ENCODE measurements at regions not wholly inside any gene's neighbourhood (a gene's known extent, or its start where the extent isn't known, plus 50 kb on each side); places are given as distances from the start of the nearest gene placed in this dataset.

GRCh38 chr13:78036841-78037240 lies 118.2 kb upstream of the EDNRB start:
- no peak for TF ChIP-seq CTCF (IDR thresholded peaks at IDR 0.05)
- Mint-ChIP-seq H3K36me3 (ENCODE audit: low read depth) (no peaks in the 10 kb centered on the region), H3K27ac (ENCODE audit: unreplicated experiment) (peak overlapping the region; percentile 11), H3K4me3 (ENCODE audit: unreplicated experiment) (no peak overlapping the region), H3K4me1 (ENCODE audit: low read depth) (peaks cover 6% of the 10 kb centered on the region), H3K9me3 (ENCODE audit: low read depth) (no peaks in the 10 kb centered on the region), H3K27me3 (ENCODE audit: low read depth) (no peaks in the 10 kb centered on the region)
- no peak for DNase-seq (ENCODE audit: low spot score)

GRCh38 chr13:78035500-78035899 lies 116.9 kb upstream of the EDNRB start:
- no peak for TF ChIP-seq CTCF (IDR thresholded peaks at IDR 0.05)
- DNase-seq (ENCODE audit: low spot score): no peak
- Mint-ChIP-seq H3K4me3 (ENCODE audit: unreplicated experiment) (no peak overlapping the region), H3K4me1 (ENCODE audit: low read depth) (peaks cover 6% of the 10 kb centered on the region), H3K27me3 (ENCODE audit: low read depth) (peaks cover under 1% of the 10 kb centered on the region), H3K27ac (ENCODE audit: unreplicated experiment) (no peak overlapping the region), H3K36me3 (ENCODE audit: low read depth) (no peaks in the 10 kb centered on the region), H3K9me3 (ENCODE audit: low read depth) (no peaks in the 10 kb centered on the region)

GRCh38 chr13:78033509-78033908 lies 114.9 kb upstream of the EDNRB start:
- Mint-ChIP-seq H3K4me1 (ENCODE audit: low read depth) (peaks cover 6% of the 10 kb centered on the region), H3K36me3 (ENCODE audit: low read depth) (no peaks in the 10 kb centered on the region), H3K4me3 (ENCODE audit: unreplicated experiment) (no peak overlapping the region), H3K9me3 (ENCODE audit: low read depth) (no peaks in the 10 kb centered on the region), H3K27me3 (ENCODE audit: low read depth) (peaks cover 4% of the 10 kb centered on the region), H3K27ac (ENCODE audit: unreplicated experiment) (no peak overlapping the region)
- TF ChIP-seq CTCF (IDR thresholded peaks at IDR 0.05): no peak
- DNase-seq (ENCODE audit: low spot score): no peak

- peaks cover 4% of the 10 kb centered on the region for H3K27me3 Mint-ChIP-seq (ENCODE audit: low read depth)
These were observed 113.5 kb upstream of the EDNRB start for GRCh38 chr13:78032132-78032531.

GRCh38 chr13:78030341-78030896 lies 111.8 kb upstream of the EDNRB start:
- no peak overlapping the region for H3K27ac Mint-ChIP-seq (ENCODE audit: unreplicated experiment)
- H3K9me3 Mint-ChIP-seq (ENCODE audit: low read depth): peaks cover 2% of the 10 kb centered on the region
- H3K36me3 Mint-ChIP-seq (ENCODE audit: low read depth): no peaks in the 10 kb centered on the region
- DNase-seq (ENCODE audit: low spot score): no peak
- H3K4me1 Mint-ChIP-seq (ENCODE audit: low read depth): no peaks in the 10 kb centered on the region
- H3K27me3 Mint-ChIP-seq (ENCODE audit: low read depth): peaks cover 4% of the 10 kb centered on the region
- TF ChIP-seq CTCF (IDR thresholded peaks at IDR 0.05): no peak
- no peak overlapping the region for H3K4me3 Mint-ChIP-seq (ENCODE audit: unreplicated experiment)

More at GRCh38 chr13:78032132-78032531, 113.5 kb upstream of the EDNRB start:
- Mint-ChIP-seq H3K4me1 (ENCODE audit: low read depth) (peaks cover 4% of the 10 kb centered on the region), H3K9me3 (ENCODE audit: low read depth) (peaks cover 2% of the 10 kb centered on the region), H3K27ac (ENCODE audit: unreplicated experiment) (no peak overlapping the region), H3K36me3 (ENCODE audit: low read depth) (no peaks in the 10 kb centered on the region), H3K4me3 (ENCODE audit: unreplicated experiment) (no peak overlapping the region)
- no peak for TF ChIP-seq CTCF (IDR thresholded peaks at IDR 0.05)
- DNase-seq (ENCODE audit: low spot score): no peak

All from chondrocyte (in vitro differentiated cells).